ENCODE measurements at regions not wholly inside any gene's neighbourhood (a gene's known extent, or its start where the extent isn't known, plus 50 kb on each side); places are given as distances from the start of the nearest gene placed in this dataset.

DNA sequence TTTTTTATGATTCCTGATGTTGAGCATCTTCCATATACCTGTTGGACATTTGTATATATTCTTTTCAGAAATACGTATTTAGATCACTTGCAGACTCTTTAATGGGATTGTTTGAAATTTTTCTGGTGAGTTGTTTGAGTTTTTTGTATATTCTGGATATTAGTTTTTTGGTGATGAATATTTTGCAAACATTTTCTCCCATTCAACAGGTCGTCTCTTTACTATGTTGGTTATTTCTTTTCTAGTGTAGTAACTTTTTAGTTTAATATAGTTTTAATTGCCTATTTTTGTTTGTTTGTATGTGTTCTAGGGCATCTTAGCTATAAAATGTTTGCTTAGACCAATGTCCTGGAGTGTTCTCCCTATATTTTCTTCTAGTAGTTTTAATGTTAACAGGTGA, 72.7 kb downstream of the ZWINT start:
- ATAC-seq: no peak
- no peak for TF ChIP-seq ZC3H10 (CRISPR knock-in tag; IDR thresholded peaks at IDR 0.05)
- no peak for TF ChIP-seq OSR1 (CRISPR knock-in tag; IDR thresholded peaks at IDR 0.05)
- no peak for TF ChIP-seq CSDC2 (CRISPR knock-in tag; IDR thresholded peaks at IDR 0.05)
- TF ChIP-seq, protein P1, sequence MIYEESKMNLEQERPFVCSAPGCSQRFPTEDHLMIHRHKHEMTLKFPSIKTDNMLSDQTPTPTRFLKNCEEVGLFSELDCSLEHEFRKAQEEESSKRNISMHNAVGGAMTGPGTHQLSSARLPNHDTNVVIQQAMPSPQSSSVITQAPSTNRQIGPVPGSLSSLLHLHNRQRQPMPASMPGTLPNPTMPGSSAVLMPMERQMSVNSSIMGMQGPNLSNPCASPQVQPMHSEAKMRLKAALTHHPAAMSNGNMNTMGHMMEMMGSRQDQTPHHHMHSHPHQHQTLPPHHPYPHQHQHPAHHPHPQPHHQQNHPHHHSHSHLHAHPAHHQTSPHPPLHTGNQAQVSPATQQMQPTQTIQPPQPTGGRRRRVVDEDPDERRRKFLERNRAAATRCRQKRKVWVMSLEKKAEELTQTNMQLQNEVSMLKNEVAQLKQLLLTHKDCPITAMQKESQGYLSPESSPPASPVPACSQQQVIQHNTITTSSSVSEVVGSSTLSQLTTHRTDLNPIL (CRISPR knock-in tag; IDR thresholded peaks at IDR 0.05; ENCODE audit: low read depth): no peak
- TF ChIP-seq, protein P2, sequence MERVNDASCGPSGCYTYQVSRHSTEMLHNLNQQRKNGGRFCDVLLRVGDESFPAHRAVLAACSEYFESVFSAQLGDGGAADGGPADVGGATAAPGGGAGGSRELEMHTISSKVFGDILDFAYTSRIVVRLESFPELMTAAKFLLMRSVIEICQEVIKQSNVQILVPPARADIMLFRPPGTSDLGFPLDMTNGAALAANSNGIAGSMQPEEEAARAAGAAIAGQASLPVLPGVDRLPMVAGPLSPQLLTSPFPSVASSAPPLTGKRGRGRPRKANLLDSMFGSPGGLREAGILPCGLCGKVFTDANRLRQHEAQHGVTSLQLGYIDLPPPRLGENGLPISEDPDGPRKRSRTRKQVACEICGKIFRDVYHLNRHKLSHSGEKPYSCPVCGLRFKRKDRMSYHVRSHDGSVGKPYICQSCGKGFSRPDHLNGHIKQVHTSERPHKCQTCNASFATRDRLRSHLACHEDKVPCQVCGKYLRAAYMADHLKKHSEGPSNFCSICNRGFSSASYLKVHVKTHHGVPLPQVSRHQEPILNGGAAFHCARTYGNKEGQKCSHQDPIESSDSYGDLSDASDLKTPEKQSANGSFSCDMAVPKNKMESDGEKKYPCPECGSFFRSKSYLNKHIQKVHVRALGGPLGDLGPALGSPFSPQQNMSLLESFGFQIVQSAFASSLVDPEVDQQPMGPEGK (CRISPR knock-in tag; IDR thresholded peaks at IDR 0.05; ENCODE audit: borderline replicate concordance): no peak

DNA sequence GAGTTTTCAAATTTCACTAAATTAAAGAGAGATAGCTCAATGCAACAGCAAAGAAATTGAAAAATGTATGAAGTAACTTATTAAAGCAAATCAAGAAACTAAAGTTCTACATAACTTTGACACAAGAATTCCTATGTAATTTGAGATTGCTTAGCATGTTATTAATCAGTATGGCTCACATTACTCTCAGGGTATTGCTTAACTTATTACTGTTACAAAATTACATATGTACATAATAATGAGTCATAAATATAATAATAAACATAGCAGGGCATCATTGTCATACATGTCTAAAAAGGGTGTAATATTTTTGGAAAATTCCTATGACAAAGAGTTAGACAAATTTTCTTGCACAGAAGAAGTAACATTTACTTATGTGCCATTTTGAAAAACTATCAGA, 75.0 kb downstream of the ZWINT start:
- no peak for ATAC-seq
- TF ChIP-seq ZNF70 (CRISPR knock-in tag; IDR thresholded peaks at IDR 0.05) (no peak), ISL1 (CRISPR knock-in tag; IDR thresholded peaks at IDR 0.05) (no peak), PPARA (CRISPR knock-in tag; IDR thresholded peaks at IDR 0.05; ENCODE audit: borderline replicate concordance) (no peak), ZNF565 (CRISPR knock-in tag; conservative IDR thresholded peaks at IDR 0.05; ENCODE audit: low read depth) (no peak), ESRRG (CRISPR knock-in tag; IDR thresholded peaks at IDR 0.05) (no peak), ARNTL (CRISPR knock-in tag; IDR thresholded peaks at IDR 0.05; ENCODE audit: borderline replicate concordance, low read depth) (no peak), TCF4 (CRISPR knock-in tag; IDR thresholded peaks at IDR 0.05; ENCODE audit: borderline replicate concordance) (no peak)
- TF ChIP-seq, protein P3, sequence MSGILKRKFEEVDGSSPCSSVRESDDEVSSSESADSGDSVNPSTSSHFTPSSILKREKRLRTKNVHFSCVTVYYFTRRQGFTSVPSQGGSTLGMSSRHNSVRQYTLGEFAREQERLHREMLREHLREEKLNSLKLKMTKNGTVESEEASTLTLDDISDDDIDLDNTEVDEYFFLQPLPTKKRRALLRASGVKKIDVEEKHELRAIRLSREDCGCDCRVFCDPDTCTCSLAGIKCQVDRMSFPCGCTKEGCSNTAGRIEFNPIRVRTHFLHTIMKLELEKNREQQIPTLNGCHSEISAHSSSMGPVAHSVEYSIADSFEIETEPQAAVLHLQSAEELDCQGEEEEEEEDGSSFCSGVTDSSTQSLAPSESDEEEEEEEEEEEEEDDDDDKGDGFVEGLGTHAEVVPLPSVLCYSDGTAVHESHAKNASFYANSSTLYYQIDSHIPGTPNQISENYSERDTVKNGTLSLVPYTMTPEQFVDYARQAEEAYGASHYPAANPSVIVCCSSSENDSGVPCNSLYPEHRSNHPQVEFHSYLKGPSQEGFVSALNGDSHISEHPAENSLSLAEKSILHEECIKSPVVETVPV (CRISPR knock-in tag; IDR thresholded peaks at IDR 0.05): no peak

DNA sequence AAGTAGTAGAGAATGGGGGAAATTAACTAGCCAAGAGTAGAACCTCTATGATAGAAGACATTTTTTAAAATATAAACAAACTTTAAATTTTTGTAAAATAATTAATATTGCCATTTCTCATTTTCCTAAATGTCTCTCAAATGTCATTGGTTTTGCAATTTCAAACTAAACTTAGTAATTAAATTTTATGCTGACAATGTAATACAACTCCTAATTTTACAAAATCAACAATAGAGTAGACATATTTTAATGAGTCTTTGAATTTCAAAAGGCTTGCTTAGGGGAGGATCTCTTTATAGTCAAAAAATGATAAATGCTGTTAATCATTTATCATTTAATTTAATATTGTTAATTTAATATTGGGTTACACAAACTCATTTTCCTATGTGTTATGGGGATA, 81.8 kb downstream of the ZWINT start:
- no peak for ATAC-seq
- TF ChIP-seq ZFP30 (CRISPR knock-in tag; IDR thresholded peaks at IDR 0.05) (no peak), ZC3H10 (CRISPR knock-in tag; IDR thresholded peaks at IDR 0.05) (no peak), TCF4 (CRISPR knock-in tag; IDR thresholded peaks at IDR 0.05; ENCODE audit: borderline replicate concordance) (no peak)
- TF ChIP-seq, protein P2 (CRISPR knock-in tag; IDR thresholded peaks at IDR 0.05; ENCODE audit: borderline replicate concordance): no peak

DNA sequence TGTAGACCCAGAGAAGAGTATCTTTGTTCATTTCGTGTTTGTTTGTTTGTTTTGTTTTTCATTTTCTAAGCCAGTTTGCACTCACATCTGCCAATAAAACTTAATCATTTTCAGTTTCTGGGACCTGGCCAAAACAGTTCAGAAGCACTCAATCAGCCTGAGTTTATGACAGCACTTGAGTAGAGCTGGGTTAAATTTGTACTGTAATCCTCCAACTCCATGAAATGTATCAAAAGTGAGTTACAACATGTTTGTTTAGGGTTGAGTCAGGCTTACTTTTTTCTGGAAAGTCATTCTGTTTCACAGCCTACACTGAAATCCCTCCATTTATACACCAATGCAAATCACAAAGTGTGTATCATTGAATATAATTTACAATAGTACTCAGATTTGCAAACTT, 91.9 kb downstream of the ZWINT start:
- ATAC-seq: no peak

More for the DNA sequence above, 91.9 kb downstream of the ZWINT start:
- TF ChIP-seq, protein P4, sequence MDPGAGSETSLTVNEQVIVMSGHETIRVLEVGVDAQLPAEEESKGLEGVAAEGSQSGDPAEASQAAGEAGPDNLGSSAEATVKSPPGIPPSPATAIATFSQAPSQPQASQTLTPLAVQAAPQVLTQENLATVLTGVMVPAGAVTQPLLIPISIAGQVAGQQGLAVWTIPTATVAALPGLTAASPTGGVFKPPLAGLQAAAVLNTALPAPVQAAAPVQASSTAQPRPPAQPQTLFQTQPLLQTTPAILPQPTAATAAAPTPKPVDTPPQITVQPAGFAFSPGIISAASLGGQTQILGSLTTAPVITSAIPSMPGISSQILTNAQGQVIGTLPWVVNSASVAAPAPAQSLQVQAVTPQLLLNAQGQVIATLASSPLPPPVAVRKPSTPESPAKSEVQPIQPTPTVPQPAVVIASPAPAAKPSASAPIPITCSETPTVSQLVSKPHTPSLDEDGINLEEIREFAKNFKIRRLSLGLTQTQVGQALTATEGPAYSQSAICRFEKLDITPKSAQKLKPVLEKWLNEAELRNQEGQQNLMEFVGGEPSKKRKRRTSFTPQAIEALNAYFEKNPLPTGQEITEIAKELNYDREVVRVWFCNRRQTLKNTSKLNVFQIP (CRISPR knock-in tag; IDR thresholded peaks at IDR 0.05; ENCODE audit: borderline replicate concordance, low read depth): no peak
- no peak for TF ChIP-seq ZFP3 (CRISPR knock-in tag; IDR thresholded peaks at IDR 0.05)
- no peak for TF ChIP-seq ZNF8 (CRISPR knock-in tag; IDR thresholded peaks at IDR 0.05)
- TF ChIP-seq, protein P1 (CRISPR knock-in tag; IDR thresholded peaks at IDR 0.05; ENCODE audit: low read depth): no peak
- TF ChIP-seq SNAI2 (CRISPR knock-in tag; IDR thresholded peaks at IDR 0.05): no peak
- no peak for TF ChIP-seq TOX (CRISPR knock-in tag; IDR thresholded peaks at IDR 0.05; ENCODE audit: borderline replicate concordance)
- TF ChIP-seq, protein P5, sequence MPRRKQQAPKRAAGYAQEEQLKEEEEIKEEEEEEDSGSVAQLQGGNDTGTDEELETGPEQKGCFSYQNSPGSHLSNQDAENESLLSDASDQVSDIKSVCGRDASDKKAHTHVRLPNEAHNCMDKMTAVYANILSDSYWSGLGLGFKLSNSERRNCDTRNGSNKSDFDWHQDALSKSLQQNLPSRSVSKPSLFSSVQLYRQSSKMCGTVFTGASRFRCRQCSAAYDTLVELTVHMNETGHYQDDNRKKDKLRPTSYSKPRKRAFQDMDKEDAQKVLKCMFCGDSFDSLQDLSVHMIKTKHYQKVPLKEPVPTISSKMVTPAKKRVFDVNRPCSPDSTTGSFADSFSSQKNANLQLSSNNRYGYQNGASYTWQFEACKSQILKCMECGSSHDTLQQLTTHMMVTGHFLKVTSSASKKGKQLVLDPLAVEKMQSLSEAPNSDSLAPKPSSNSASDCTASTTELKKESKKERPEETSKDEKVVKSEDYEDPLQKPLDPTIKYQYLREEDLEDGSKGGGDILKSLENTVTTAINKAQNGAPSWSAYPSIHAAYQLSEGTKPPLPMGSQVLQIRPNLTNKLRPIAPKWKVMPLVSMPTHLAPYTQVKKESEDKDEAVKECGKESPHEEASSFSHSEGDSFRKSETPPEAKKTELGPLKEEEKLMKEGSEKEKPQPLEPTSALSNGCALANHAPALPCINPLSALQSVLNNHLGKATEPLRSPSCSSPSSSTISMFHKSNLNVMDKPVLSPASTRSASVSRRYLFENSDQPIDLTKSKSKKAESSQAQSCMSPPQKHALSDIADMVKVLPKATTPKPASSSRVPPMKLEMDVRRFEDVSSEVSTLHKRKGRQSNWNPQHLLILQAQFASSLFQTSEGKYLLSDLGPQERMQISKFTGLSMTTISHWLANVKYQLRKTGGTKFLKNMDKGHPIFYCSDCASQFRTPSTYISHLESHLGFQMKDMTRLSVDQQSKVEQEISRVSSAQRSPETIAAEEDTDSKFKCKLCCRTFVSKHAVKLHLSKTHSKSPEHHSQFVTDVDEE (CRISPR knock-in tag; IDR thresholded peaks at IDR 0.05): no peak
- TF ChIP-seq ISL1 (CRISPR knock-in tag; IDR thresholded peaks at IDR 0.05): no peak
- no peak for TF ChIP-seq ESRRG (CRISPR knock-in tag; IDR thresholded peaks at IDR 0.05)
- no peak for TF ChIP-seq CSDC2 (CRISPR knock-in tag; IDR thresholded peaks at IDR 0.05)
